LNCaP clone FGC (cell line): ENCODE measurements at regions not wholly inside any gene's neighbourhood (a gene's known extent, or its start where the extent isn't known, plus 50 kb on each side); places are given as distances from the start of the nearest gene placed in this dataset.

Experiments used
- DNase-seq: peaks from one replicate; pipeline ENCODE4 v3.0.0-alpha.2; 2011; ENCODE audit warnings: low read depth
- H3K4me3 ChIP-seq: 2 replicates; pipeline ENCODE4 v1.5.1; 2011; ENCODE audit warnings: mild to moderate bottlenecking, low read depth, low read length, control low read depth
- TF ChIP-seq, protein P1 (sequence below): IDR thresholded peaks from 2 replicates; pipeline ENCODE4 v1.5.1; 2012; ENCODE audit warnings: mild to moderate bottlenecking; ENCODE audit not compliant: control insufficient read depth, insufficient read depth; ENCODE audit errors: extremely low read depth

DNA sequence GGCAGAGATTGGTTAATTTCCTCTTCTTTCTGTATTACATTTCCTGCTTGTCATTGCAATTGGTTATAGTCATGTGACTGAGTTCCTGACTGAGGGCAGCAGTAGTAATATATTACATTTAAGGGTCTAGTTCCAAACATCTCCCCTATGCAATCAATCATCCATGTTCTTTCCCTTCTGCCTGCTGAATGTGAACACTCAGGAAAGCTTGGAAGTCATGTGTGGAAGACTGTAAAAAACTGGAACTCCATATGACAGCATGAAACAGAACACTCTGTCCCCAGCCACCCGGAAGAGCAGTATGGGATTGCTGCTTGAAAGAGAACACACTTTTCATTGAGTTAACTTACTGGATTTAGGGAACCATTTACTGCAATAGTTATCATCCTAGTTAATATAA lies 459.7 kb upstream of the SEMA3A start:
- TF ChIP-seq, protein P1, sequence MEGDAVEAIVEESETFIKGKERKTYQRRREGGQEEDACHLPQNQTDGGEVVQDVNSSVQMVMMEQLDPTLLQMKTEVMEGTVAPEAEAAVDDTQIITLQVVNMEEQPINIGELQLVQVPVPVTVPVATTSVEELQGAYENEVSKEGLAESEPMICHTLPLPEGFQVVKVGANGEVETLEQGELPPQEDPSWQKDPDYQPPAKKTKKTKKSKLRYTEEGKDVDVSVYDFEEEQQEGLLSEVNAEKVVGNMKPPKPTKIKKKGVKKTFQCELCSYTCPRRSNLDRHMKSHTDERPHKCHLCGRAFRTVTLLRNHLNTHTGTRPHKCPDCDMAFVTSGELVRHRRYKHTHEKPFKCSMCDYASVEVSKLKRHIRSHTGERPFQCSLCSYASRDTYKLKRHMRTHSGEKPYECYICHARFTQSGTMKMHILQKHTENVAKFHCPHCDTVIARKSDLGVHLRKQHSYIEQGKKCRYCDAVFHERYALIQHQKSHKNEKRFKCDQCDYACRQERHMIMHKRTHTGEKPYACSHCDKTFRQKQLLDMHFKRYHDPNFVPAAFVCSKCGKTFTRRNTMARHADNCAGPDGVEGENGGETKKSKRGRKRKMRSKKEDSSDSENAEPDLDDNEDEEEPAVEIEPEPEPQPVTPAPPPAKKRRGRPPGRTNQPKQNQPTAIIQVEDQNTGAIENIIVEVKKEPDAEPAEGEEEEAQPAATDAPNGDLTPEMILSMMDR, result no peak
- no peak overlapping the region for H3K4me3 ChIP-seq
- DNase-seq, result peak; percentile 4

DNA sequence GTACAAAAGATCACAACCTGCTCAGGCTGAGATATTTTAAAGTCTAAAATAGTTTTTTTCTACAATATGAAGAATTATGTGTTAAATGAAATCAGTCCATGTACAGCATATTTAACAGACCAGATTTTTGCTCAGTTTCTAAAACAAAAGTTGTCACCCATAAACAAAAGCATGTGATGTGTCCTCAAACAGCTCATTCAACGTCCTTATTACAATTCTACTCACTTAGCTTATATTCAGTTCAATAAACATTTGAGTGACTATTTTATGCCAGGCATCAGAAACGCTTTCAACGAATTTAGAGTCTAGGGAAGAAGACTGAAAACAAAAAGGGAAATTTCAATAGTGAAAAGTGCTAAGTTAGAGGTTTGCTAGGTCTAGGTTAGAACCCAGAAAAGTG lies 457.3 kb upstream of the SEMA3A start:
- H3K4me3 ChIP-seq, result no peak overlapping the region
- TF ChIP-seq, protein P1, result no peak
- no peak for DNase-seq

DNA sequence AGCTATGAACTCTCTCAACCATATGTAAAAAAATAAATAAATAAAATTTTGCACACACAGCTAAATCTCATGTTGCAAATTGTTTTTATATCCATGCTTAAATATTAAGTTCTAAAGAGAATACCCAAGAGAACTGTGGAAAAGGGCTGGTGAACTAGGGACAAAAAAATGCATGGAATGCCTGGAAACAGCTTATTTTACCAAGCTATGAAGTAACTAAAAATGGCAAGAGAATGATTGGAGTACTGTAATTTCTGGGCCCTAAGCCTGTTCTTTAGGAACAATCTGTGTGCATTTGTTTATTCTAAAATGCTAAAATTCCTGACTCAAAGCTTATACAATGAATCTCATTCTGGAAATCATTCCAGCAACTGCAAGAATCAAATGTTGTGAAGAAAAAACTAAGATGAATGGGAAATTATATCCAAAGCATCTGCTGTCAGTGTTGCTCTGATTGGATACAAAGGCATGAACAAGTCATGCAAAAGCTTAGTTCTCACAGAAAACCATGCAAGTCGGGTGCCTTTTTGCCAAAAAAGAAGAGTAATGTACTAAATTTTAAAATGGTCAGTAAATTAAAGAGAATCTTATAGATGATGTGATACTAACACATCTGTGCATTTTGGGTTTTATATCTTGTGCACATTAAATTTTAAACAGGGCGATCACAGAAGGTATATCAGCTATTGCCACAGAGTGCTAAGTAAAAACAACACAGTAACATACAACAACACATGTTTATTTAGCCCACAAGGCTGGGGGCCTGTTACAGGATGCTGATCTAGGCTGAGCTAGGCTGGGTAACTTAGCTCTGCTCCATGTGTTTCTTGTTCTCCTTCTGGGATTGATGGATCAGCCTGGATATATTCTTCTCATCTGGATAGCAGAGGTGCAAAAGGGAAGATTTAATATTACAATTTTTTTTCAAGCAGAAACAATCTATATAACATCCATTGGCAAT lies 453.5 kb upstream of the SEMA3A start:
- DNase-seq, result no peak
- H3K4me3 ChIP-seq, result no peak overlapping the region
- TF ChIP-seq, protein P1, result no peak

DNA sequence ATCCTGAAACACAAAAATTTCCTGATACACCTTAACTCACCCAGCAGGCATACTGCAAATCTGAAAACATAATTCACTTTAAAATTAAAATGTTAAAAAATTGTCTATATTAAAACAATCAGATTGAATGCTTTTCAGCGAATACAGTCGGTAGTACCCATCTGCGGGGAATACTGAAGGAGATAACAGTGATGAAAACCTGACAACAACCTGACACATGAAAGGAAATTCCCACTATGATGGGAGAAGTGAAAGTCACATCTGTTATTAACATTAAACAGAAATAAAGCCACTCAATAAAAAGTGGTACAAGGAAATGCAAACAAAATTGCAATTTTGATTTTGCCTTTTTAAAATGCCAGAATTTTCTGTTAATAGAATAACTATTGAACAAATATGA lies 448.0 kb upstream of the SEMA3A start:
- TF ChIP-seq, protein P1, result no peak
- no peak overlapping the region for H3K4me3 ChIP-seq
- no peak for DNase-seq

DNA sequence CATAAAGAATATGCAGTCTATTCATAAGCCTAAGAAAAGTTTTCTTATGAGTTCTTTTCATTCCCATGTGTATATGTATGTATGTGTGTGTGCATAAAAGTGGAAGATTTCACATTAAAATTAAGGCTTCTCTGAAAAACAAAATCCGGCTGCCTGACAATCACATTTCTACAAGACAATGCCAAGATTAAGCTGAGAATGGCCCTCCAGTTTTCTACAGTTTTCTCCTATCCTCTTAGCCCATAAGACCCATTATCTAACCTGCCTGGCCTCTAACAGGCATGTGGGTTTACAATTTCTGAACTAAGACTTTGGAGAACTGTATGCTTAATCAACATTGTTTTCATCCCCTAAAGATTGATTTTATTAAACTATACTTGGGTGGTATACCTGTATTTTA lies 446.0 kb upstream of the SEMA3A start:
- TF ChIP-seq, protein P1, result no peak
- no peak overlapping the region for H3K4me3 ChIP-seq
- no peak for DNase-seq

DNA sequence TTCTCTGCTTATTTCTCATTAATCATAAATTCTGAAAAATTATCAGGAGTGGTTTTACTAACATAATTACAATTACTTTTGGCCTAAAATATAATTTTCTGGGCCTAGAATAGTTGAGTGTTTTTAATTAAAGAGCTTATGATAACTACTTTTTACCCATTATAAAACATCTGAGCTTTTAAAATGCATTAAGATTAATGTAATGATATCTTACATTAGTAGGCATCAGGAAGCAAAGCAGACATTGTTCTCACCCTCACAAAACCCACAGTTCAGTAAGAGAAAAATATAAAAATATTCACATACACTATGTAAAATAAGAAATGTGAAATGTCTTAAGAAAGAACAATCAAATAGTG lies 443.7 kb upstream of the SEMA3A start:
- TF ChIP-seq, protein P1, result no peak
- no peak for DNase-seq
- no peak overlapping the region for H3K4me3 ChIP-seq
